ENCODE measurements at regions not wholly inside any gene's neighbourhood (a gene's known extent, or its start where the extent isn't known, plus 50 kb on each side); places are given as distances from the start of the nearest gene placed in this dataset.

DNA sequence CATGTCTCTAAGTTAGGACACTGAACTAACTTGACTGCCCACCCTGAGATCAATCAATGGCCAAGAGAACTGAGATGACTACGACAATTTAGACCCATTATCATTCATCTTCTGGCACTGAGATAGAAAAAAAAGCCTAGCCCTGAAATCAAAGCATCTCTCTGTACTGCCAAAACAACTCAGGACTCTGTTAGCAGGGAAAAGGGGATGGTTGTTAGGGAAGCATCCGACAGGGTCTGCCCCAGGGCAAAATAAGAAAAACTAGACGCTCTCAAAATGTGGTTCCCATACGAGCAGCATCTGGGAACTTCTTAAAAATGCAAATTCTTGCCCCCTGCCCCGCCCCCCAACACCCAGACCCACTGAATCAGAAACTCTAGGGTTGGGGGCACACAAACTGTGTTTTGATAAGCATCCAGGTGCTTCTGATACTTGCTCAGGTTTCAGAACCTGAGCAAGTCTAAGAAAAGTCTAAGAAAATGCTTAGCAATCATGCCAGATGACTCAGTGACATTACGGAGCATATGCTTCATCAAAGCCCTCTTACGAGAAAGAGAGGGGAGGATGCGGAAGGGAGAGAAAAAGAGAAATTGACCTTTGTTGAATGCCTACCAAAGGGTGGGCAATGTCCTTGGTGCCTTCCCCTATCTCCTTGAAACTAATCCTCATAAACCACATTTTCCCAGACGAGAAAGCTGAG, 172.8 kb upstream of the HES1 start:
- 79 to 96% methylated on average over 9 of the region's 9 CpGs for WGBS, 2 donors
- H3K4me1 ChIP-seq = peaks cover 12% of the 10 kb centered on the region
- intact Hi-C loops (cut with DNase I) = no loop called here
- ATAC-seq (no peak), DNase-seq (no peak)
- no peak for TF ChIP-seq POLR2A (IDR thresholded peaks at IDR 0.05)
- TF ChIP-seq, protein P1, sequence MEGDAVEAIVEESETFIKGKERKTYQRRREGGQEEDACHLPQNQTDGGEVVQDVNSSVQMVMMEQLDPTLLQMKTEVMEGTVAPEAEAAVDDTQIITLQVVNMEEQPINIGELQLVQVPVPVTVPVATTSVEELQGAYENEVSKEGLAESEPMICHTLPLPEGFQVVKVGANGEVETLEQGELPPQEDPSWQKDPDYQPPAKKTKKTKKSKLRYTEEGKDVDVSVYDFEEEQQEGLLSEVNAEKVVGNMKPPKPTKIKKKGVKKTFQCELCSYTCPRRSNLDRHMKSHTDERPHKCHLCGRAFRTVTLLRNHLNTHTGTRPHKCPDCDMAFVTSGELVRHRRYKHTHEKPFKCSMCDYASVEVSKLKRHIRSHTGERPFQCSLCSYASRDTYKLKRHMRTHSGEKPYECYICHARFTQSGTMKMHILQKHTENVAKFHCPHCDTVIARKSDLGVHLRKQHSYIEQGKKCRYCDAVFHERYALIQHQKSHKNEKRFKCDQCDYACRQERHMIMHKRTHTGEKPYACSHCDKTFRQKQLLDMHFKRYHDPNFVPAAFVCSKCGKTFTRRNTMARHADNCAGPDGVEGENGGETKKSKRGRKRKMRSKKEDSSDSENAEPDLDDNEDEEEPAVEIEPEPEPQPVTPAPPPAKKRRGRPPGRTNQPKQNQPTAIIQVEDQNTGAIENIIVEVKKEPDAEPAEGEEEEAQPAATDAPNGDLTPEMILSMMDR (IDR thresholded peaks at IDR 0.05) = no peak
- H3K4me3 ChIP-seq = no peak overlapping the region
- H3K36me3 ChIP-seq (replicated peaks in 1 of 2; ENCODE audit: insufficient read depth in 1 of 2, low read depth in 2 of 2) = no peaks in the 10 kb centered on the region
- no peak overlapping the region for H3K27ac ChIP-seq
- no peaks in the 10 kb centered on the region for H3K27me3 ChIP-seq
- no peaks in the 10 kb centered on the region for H3K9me3 ChIP-seq

DNA sequence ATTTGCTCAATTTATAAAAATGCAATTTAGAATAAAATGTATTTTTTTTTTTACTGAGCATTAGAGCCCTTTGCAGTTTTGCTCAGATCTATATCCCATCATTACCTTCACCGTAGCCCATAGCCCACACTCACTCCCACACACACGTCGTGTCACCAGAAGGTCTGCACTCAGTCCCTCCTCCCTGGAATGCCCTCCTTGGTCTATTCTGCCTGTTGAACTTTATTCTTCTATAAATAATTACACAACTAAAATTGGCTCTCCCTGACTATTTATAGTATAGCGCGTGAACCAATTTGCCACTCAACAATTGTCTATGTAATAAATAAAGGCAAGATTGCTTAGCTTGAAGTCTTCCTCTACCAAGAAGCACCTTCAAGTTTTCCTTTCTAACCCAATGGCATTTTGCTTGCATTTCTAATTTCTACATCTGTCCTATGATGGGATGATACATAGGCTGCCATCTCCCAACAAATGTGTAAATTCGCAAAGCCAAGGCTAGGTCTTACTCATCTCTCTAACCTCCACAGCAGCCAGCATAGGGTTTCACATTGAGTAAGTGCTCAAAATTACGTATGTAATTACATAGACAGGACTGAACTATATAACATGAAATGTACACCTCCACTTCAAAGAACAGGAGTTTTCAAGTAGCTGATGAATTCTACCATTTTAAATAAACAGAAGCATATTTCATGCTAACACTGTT, 172.0 kb upstream of the HES1 start:
- 76 to 81% methylated on average over 7 of the region's 7 CpGs for WGBS, 2 donors
- Histone ChIP-seq H3K4me1 (peaks cover 12% of the 10 kb centered on the region), H3K36me3 (replicated peaks in 1 of 2; ENCODE audit: insufficient read depth in 1 of 2, low read depth in 2 of 2) (no peaks in the 10 kb centered on the region), H3K9me3 (no peaks in the 10 kb centered on the region), H3K27ac (no peak overlapping the region), H3K4me3 (no peak overlapping the region), H3K27me3 (no peaks in the 10 kb centered on the region)
- DNase-seq (no peak), ATAC-seq (no peak)
- intact Hi-C loops (cut with DNase I) = no loop called here
- no peak for TF ChIP-seq POLR2A (IDR thresholded peaks at IDR 0.05)
- TF ChIP-seq, protein P1 (IDR thresholded peaks at IDR 0.05) = no peak

DNA sequence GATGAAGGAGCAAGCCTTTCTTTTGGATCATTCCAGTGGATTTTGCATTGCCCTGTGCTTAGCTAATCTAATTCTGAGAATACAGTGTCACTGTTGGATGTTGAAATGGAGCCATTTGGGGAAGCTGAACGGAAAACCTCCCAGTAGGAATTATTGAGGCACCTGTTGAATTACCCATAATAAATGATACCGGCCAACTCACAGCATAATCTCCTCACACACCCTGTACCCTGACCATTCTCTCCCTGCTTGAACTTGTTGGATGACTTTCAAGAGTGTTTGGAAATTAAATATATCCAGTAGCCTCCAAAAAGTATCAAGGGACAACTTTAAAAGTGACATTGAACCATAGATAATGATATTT, 171.4 kb upstream of the HES1 start:
- Histone ChIP-seq H3K4me1 (peaks cover 12% of the 10 kb centered on the region), H3K27me3 (no peaks in the 10 kb centered on the region), H3K36me3 (replicated peaks in 1 of 2; ENCODE audit: insufficient read depth in 1 of 2, low read depth in 2 of 2) (no peaks in the 10 kb centered on the region), H3K9me3 (no peaks in the 10 kb centered on the region), H3K4me3 (no peak overlapping the region), H3K27ac (no peak overlapping the region)
- DNase-seq = peak in 1 of 4 donors; percentile 18
- TF ChIP-seq POLR2A (IDR thresholded peaks at IDR 0.05) = no peak
- TF ChIP-seq, protein P1 (IDR thresholded peaks at IDR 0.05) = no peak
- ATAC-seq = peak; percentile 56
- intact Hi-C loops (cut with DNase I) = no loop called here
- 15 to 34% methylated on average over 2 of the region's 2 CpGs for WGBS, 2 donors

DNA sequence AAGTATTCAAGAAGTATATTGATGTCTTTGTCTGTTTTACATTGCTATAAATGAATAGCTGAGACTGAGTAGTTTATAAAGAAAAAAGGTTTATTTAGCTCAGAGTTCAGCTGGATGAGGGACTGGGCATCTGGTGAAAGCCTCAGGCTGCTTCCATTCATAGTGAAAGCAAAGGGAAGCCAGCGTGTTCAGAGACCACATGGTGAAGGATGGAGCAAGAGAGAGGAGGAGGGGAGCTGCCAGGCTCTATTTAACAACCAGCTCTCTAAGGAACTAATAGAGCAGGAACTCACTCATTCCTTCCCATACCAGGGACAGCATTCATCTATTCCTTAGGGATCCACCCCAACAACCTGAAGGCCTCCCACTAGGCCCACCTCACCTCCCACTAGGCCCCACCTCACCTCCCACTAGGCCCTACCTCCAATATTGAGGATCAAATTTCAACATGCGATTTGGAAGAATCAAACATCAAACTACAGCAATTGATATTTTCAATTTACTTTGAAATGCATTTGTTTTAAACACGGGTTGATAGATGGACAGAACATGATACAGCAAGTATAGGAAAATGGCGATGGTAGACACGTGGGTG, 167.5 kb upstream of the HES1 start:
- no peak for ATAC-seq
- DNase-seq = no peak
- no peak overlapping the region for H3K27ac ChIP-seq
- WGBS, 2 donors = 77% methylated on average over 5 of the region's 5 CpGs
- no peaks in the 10 kb centered on the region for H3K9me3 ChIP-seq
- no peak for TF ChIP-seq POLR2A (IDR thresholded peaks at IDR 0.05)
- TF ChIP-seq, protein P1 (IDR thresholded peaks at IDR 0.05) = no peak
- no peaks in the 10 kb centered on the region for H3K36me3 ChIP-seq (replicated peaks in 1 of 2; ENCODE audit: insufficient read depth in 1 of 2, low read depth in 2 of 2)
- no peaks in the 10 kb centered on the region for H3K27me3 ChIP-seq
- peaks cover 12% of the 10 kb centered on the region for H3K4me1 ChIP-seq
- no peak overlapping the region for H3K4me3 ChIP-seq
- intact Hi-C loops (cut with DNase I) = no loop called here
